OCI-LY1 (cell line): ENCODE measurements at regions not wholly inside any gene's neighbourhood (a gene's known extent, or its start where the extent isn't known, plus 50 kb on each side); places are given as distances from the start of the nearest gene placed in this dataset.

Experiments used
- CTCF ChIP-seq: fragments of 200-600 bp; sonication (generic), shearing (Covaris generic); IDR thresholded peaks from 2 replicates; pipeline ENCODE4 v1.5.1; 2017; ENCODE audit warnings: mild to moderate bottlenecking, antibody characterized with exemption, low read length, moderate library complexity, mixed read lengths
- EZH2 ChIP-seq: fragments of 200-600 bp; sonication (generic), shearing (Covaris generic); IDR thresholded peaks from 2 replicates; pipeline ENCODE4 v1.8.0; 2017; ENCODE audit warnings: borderline replicate concordance, mixed run types, mild to moderate bottlenecking, antibody characterized with exemption, low read length, moderate library complexity, mixed read lengths

- TF ChIP-seq CTCF (no peak), EZH2 (no peak)
Measured at GRCh38 chr19:30742406-30742938, 370.3 kb downstream of the ZNF536 start.
